ENCODE measurements at regions not wholly inside any gene's neighbourhood (a gene's known extent, or its start where the extent isn't known, plus 50 kb on each side); places are given as distances from the start of the nearest gene placed in this dataset.
"Not testable (repeated sequence)": the region's sequence is repeated elsewhere in the genome, so short reads cannot be mapped to it uniquely, and the experiment has no call there.

DNA sequence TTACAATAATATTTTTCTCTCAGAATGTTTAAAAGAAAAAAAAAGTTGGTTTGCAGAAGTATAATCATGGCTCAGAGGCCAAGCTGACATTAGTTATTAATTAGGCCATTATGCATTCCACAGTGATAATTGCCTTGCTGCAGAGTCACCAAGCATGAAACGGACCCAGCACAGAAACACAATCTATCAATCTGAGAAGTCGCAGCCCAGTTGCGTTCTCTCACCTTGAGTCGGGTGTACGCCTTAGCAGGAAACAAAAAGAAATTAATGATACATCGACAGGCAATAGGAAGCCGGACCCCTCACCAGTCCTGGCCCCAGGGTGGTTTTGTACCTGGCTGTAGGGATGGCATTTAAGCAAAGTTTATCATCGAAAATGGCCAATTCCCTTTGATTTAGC lies 129.7 kb downstream of the PHETA1 start:
- in situ Hi-C loops (cut with HindIII; ENCODE audit: low pct_ligation_motif_present, low sequenced_read_pairs) = no loop called here

DNA sequence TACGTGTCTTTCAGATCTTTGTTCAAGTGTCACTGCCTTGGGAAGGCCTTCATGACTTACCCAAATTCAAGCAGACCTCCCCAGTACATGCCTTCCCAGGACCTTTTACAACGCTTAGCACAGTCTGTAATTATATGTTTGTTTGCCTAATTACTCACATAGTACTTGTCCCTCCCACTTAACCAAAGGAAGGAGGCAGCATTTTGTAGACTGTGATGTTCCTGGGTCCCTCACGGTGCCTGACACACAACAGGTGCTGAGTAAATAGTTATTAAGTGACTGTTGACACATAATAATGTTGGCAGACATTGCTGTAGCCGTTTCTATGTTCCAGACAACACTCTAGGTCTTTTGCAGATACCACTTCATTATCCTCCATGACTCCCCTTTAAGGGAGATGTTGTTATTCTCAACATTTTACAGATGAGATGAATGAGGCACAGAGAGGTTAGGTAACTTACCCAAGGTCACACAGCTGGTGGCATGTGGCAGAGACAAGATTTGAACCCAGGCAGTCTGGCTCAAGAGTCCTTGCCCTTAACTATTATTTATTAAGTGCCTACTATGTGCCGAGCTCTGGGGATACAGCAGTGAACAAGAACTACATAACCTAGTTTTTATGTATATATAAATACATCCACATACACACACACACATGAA lies 130.7 kb downstream of the PHETA1 start:
- Histone ChIP-seq H3K27me3 (replicated peaks) (no peaks in the 10 kb centered on the region), H3K4me3 (ENCODE audit: low read depth, low read length) (no peak overlapping the region), H3K36me3 (replicated peaks) (no peaks in the 10 kb centered on the region), H3K27ac (no peak overlapping the region)
- in situ Hi-C loops (cut with HindIII; ENCODE audit: low pct_ligation_motif_present, low sequenced_read_pairs) = no loop called here
- DNase-seq = no peak
- TF ChIP-seq, protein P1, sequence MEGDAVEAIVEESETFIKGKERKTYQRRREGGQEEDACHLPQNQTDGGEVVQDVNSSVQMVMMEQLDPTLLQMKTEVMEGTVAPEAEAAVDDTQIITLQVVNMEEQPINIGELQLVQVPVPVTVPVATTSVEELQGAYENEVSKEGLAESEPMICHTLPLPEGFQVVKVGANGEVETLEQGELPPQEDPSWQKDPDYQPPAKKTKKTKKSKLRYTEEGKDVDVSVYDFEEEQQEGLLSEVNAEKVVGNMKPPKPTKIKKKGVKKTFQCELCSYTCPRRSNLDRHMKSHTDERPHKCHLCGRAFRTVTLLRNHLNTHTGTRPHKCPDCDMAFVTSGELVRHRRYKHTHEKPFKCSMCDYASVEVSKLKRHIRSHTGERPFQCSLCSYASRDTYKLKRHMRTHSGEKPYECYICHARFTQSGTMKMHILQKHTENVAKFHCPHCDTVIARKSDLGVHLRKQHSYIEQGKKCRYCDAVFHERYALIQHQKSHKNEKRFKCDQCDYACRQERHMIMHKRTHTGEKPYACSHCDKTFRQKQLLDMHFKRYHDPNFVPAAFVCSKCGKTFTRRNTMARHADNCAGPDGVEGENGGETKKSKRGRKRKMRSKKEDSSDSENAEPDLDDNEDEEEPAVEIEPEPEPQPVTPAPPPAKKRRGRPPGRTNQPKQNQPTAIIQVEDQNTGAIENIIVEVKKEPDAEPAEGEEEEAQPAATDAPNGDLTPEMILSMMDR (IDR thresholded peaks at IDR 0.05; ENCODE audit: low read depth, low read length, missing control alignments) = no peak

More for the DNA sequence above, 129.7 kb downstream of the PHETA1 start:
- H3K27me3 ChIP-seq (replicated peaks) = no peaks in the 10 kb centered on the region
- no peak overlapping the region for H3K4me3 ChIP-seq (ENCODE audit: low read depth, low read length)
- TF ChIP-seq, protein P1 (IDR thresholded peaks at IDR 0.05; ENCODE audit: low read depth, low read length, missing control alignments) = no peak
- H3K27ac ChIP-seq = no peak overlapping the region
- H3K36me3 ChIP-seq (replicated peaks) = no peaks in the 10 kb centered on the region
- DNase-seq = no peak

DNA sequence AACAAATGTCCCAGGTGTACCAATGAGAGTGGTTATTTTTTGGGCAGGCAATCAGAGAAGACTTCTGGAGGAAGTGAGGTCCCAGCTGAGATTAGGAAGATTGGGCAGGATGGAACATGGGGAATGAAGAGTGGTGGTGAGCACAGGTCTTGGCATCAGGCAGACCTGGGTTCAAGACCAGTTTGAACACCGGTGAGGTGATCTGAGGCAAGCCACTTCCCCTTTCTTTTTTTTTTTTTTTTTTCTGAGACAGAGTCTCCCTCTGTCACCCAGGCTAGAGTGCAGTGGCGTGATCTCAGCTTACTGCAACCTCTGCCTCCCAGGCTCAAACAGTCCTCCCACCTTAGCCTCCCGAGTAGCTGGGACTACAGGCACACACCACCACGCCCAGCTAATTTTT lies 134.4 kb downstream of the PHETA1 start:
- H3K36me3 ChIP-seq (replicated peaks); H3K27ac ChIP-seq; H3K4me3 ChIP-seq (ENCODE audit: low read depth, low read length); in situ Hi-C loops (cut with HindIII; ENCODE audit: low pct_ligation_motif_present, low sequenced_read_pairs); DNase-seq; H3K27me3 ChIP-seq (replicated peaks): not testable (repeated sequence)

DNA sequence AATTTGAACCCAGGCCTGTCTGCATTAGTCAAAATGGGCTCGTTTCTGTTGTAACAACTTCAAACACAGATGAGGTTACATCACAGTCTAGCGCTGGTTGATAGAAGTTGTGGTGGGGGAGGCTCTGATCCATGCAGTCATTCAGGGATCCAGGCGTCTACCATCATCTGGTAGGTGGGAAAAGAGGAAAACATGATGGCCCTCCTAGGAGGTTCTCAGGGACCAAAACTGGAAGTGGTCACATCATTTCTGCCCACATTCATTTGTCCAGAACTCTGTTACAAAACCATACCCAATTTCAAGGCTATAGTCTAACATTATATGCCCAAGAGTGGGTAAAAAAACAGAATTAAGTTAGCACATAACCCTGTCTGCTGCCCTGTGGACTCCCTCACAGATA lies 135.1 kb downstream of the PHETA1 start:
- in situ Hi-C loops (cut with HindIII; ENCODE audit: low pct_ligation_motif_present, low sequenced_read_pairs) = no loop called here
- H3K27me3 ChIP-seq (replicated peaks) = no peaks in the 10 kb centered on the region
- H3K27ac ChIP-seq = no peak overlapping the region
- TF ChIP-seq, protein P1 (IDR thresholded peaks at IDR 0.05; ENCODE audit: low read depth, low read length, missing control alignments) = no peak
- no peak for DNase-seq
- no peak overlapping the region for H3K4me3 ChIP-seq (ENCODE audit: low read depth, low read length)
- no peaks in the 10 kb centered on the region for H3K36me3 ChIP-seq (replicated peaks)

DNA sequence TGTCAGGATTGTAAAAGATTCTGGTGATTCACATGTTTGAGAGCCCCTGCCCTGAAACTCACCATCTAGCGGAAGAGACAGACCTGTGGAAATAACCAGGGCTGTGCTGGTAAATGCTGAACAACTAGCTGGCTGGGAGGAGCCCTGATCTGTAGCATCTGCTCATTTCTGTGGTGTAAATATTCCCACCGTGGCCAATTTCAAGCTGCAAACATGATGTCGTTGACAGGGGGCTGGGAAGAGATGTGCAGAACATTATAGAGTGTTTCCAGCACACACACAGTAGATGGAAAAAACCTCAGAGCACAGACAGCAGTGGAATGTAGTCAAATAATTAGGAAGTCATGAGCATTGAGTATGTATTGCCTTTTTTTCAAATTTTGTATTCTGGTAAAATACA lies 138.2 kb downstream of the PHETA1 start:
- H3K27ac ChIP-seq = no peak overlapping the region
- no peak for DNase-seq
- in situ Hi-C loops (cut with HindIII; ENCODE audit: low pct_ligation_motif_present, low sequenced_read_pairs) = no loop called here
- no peaks in the 10 kb centered on the region for H3K36me3 ChIP-seq (replicated peaks)
- H3K4me3 ChIP-seq (ENCODE audit: low read depth, low read length) = no peak overlapping the region
- H3K27me3 ChIP-seq (replicated peaks) = no peaks in the 10 kb centered on the region
- TF ChIP-seq, protein P1 (IDR thresholded peaks at IDR 0.05; ENCODE audit: low read depth, low read length, missing control alignments) = no peak

DNA sequence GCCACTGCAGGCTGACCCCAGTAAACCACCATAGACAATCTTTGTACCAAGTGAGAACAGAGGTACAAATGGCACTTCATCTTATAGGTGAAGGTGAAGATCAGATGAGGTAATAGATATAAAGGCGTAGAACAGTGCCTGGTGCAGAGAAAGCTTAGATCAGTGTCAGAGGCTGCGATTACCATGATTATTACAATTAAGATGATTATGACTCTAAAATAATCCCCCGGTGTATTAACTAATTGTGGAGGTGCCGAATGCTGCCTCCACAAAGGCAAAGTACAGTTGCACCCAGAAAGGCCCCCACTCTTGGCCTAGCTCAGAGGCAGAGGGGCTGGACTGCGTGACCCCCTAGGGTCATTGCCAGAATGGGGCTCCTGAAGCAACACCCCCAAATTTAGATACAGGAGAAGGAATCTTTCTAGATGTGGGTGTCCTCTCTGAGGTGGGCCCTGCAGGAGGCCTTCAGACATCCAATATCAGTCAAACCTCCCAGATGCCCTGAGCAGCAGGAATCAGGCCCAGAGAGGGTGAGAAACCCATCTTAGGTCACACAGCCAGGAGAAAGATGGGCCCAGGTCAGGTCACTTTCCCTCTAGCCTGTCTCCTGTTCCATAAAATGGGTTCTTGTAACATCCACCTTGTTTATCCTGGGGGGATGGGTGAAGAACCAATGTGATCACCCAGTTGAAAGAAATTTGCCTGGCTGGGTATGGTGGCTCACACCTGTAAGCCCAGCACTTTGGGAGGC lies 139.8 kb downstream of the PHETA1 start:
- H3K27ac ChIP-seq = no peak overlapping the region
- in situ Hi-C loops (cut with HindIII; ENCODE audit: low pct_ligation_motif_present, low sequenced_read_pairs) = no loop called here
- no peak overlapping the region for H3K4me3 ChIP-seq (ENCODE audit: low read depth, low read length)
- no peaks in the 10 kb centered on the region for H3K27me3 ChIP-seq (replicated peaks)
- no peak for DNase-seq
- H3K36me3 ChIP-seq (replicated peaks) = no peaks in the 10 kb centered on the region
- TF ChIP-seq, protein P1 (IDR thresholded peaks at IDR 0.05; ENCODE audit: low read depth, low read length, missing control alignments) = no peak

Data from brain microvascular endothelial cell (primary cell).